Endothelial cell (in vitro differentiated cells): ENCODE measurements at regions not wholly inside any gene's neighbourhood (a gene's known extent, or its start where the extent isn't known, plus 50 kb on each side); places are given as distances from the start of the nearest gene placed in this dataset.

Experiments used
- DNase-seq: peaks from one replicate; pipeline ENCODE4 v3.0.0; 2021; ENCODE audit warnings: low spot score
- H3K27ac Mint-ChIP-seq: one replicate; pipeline ENCODE4 v1.8.0; 2021; ENCODE audit warnings: mixed read lengths, inconsistent platforms; ENCODE audit not compliant: unreplicated experiment
- H3K27me3 Mint-ChIP-seq: one replicate; pipeline ENCODE4 v1.8.0; 2021; ENCODE audit warnings: mild to moderate bottlenecking, moderate library complexity, mixed read lengths, inconsistent platforms; ENCODE audit not compliant: unreplicated experiment
- H3K36me3 Mint-ChIP-seq: one replicate; pipeline ENCODE4 v1.8.0; 2021; ENCODE audit warnings: mild to moderate bottlenecking, low read depth, mixed read lengths, inconsistent platforms; ENCODE audit not compliant: unreplicated experiment
- H3K4me1 Mint-ChIP-seq: one replicate; pipeline ENCODE4 v1.8.0; 2021; ENCODE audit warnings: mild to moderate bottlenecking, mixed read lengths, inconsistent platforms; ENCODE audit not compliant: unreplicated experiment
- H3K4me3 Mint-ChIP-seq: one replicate; pipeline ENCODE4 v1.8.0; 2021; ENCODE audit warnings: mild to moderate bottlenecking, mixed read lengths, inconsistent platforms; ENCODE audit not compliant: unreplicated experiment
- H3K9me3 Mint-ChIP-seq: one replicate; pipeline ENCODE4 v1.8.0; 2021; ENCODE audit warnings: mixed read lengths, inconsistent platforms; ENCODE audit not compliant: unreplicated experiment
- CTCF ChIP-seq: fragments of 200-600 bp; sonication (generic); IDR thresholded peaks from one replicate; pipeline ENCODE4 v1.5.0; 2021; ENCODE audit warnings: antibody characterized with exemption; ENCODE audit not compliant: unreplicated experiment

- Mint-ChIP-seq H3K4me1 (peaks cover 7% of the 10 kb centered on the region), H3K27me3 (no peaks in the 10 kb centered on the region), H3K36me3 (no peaks in the 10 kb centered on the region), H3K4me3 (no peak overlapping the region), H3K9me3 (no peaks in the 10 kb centered on the region), H3K27ac (no peak overlapping the region)
- DNase-seq: no peak
- no peak for TF ChIP-seq CTCF
Measured at GRCh38 chr7:17546592-17546991, 248.1 kb downstream of the AHR start.

- Mint-ChIP-seq H3K27ac (no peak overlapping the region), H3K4me3 (no peak overlapping the region), H3K36me3 (no peaks in the 10 kb centered on the region), H3K4me1 (no peaks in the 10 kb centered on the region), H3K9me3 (no peaks in the 10 kb centered on the region), H3K27me3 (no peaks in the 10 kb centered on the region)
- TF ChIP-seq CTCF: no peak
- DNase-seq: no peak
Measured at GRCh38 chr7:17548014-17548653, 249.7 kb downstream of the AHR start.

GRCh38 chr7:17549406-17549805 lies 251.0 kb downstream of the AHR start:
- Mint-ChIP-seq H3K4me1 (no peaks in the 10 kb centered on the region), H3K27ac (no peak overlapping the region), H3K9me3 (no peaks in the 10 kb centered on the region), H3K27me3 (no peaks in the 10 kb centered on the region), H3K36me3 (no peaks in the 10 kb centered on the region), H3K4me3 (no peak overlapping the region)
- DNase-seq: no peak
- TF ChIP-seq CTCF: no peak

- Mint-ChIP-seq H3K36me3 (no peaks in the 10 kb centered on the region), H3K27me3 (peaks cover 2% of the 10 kb centered on the region), H3K4me3 (no peak overlapping the region), H3K4me1 (no peaks in the 10 kb centered on the region), H3K9me3 (no peaks in the 10 kb centered on the region), H3K27ac (no peak overlapping the region)
- DNase-seq: no peak
- TF ChIP-seq CTCF: no peak
Measured at GRCh38 chr7:17552373-17552772, 253.9 kb downstream of the AHR start.

- peaks cover 2% of the 10 kb centered on the region for H3K27me3 Mint-ChIP-seq
- DNase-seq: no peak
- H3K9me3 Mint-ChIP-seq: no peaks in the 10 kb centered on the region
- no peak for TF ChIP-seq CTCF
- H3K27ac Mint-ChIP-seq: no peak overlapping the region
- no peaks in the 10 kb centered on the region for H3K36me3 Mint-ChIP-seq
- no peak overlapping the region for H3K4me3 Mint-ChIP-seq
- H3K4me1 Mint-ChIP-seq: no peaks in the 10 kb centered on the region
Measured at GRCh38 chr7:17552952-17553351, 254.5 kb downstream of the AHR start.
